ENCODE measurements at regions not wholly inside any gene's neighbourhood (a gene's known extent, or its start where the extent isn't known, plus 50 kb on each side); places are given as distances from the start of the nearest gene placed in this dataset.

- TF ChIP-seq CTCF (IDR thresholded peaks at IDR 0.05; ENCODE audit: low read depth, low read length, poor library complexity, severe bottlenecking): no peak
- TF ChIP-seq EZH2phosphoT487 (IDR thresholded peaks at IDR 0.05; ENCODE audit: borderline replicate concordance, low read length): no peak
Observed at GRCh38 chr7:17697128-17697881, 243.0 kb downstream of the SNX13 start.

All from DOHH2 (cell line).